NCI-H2107 (cell line): ENCODE measurements at regions not wholly inside any gene's neighbourhood (a gene's known extent, or its start where the extent isn't known, plus 50 kb on each side); places are given as distances from the start of the nearest gene placed in this dataset.
"Not testable (repeated sequence)": the region's sequence is repeated elsewhere in the genome, so short reads cannot be mapped to it uniquely, and the experiment has no call there.

Experiments used
- DNase-seq: peaks from one replicate; lab custom pipeline; 2025; lab: John Stamatoyannopoulos, UW

- DNase-seq = no peak
Measured at GRCh38 chr6:80922916-80923455, 816.5 kb downstream of the BCKDHB start.

GRCh38 chr6:80921861-80922460 is 815.5 kb downstream of the BCKDHB start:
- no peak for DNase-seq

GRCh38 chr6:80907831-80908230 is 801.4 kb downstream of the BCKDHB start:
- DNase-seq = no peak

GRCh38 chr6:80903711-80904110 is 797.2 kb downstream of the BCKDHB start:
- no peak for DNase-seq

- DNase-seq = no peak
Measured at GRCh38 chr6:80886475-80886874, 780.0 kb downstream of the BCKDHB start.

GRCh38 chr6:80872951-80873308 is 766.5 kb downstream of the BCKDHB start:
- DNase-seq = no peak

- DNase-seq = no peak
Measured at GRCh38 chr6:80872199-80872950, 765.9 kb downstream of the BCKDHB start.

GRCh38 chr6:80862756-80863155 is 756.3 kb downstream of the BCKDHB start:
- no peak for DNase-seq

GRCh38 chr6:80860107-80860506 is 753.6 kb downstream of the BCKDHB start:
- no peak for DNase-seq

- DNase-seq = not testable (repeated sequence)
Measured at GRCh38 chr6:80847973-80848372, 741.5 kb downstream of the BCKDHB start.

- DNase-seq = no peak
Measured at GRCh38 chr6:80832337-80832736, 725.9 kb downstream of the BCKDHB start.

- DNase-seq = no peak
Measured at GRCh38 chr6:80793411-80793810, 686.9 kb downstream of the BCKDHB start.

- no peak for DNase-seq
Measured at GRCh38 chr6:80792151-80792550, 685.7 kb downstream of the BCKDHB start.

- DNase-seq = no peak
Measured at GRCh38 chr6:80789912-80790570, 683.6 kb downstream of the BCKDHB start.

GRCh38 chr6:80783271-80783670 is 676.8 kb downstream of the BCKDHB start:
- DNase-seq = not testable (repeated sequence)

- DNase-seq = no peak
Measured at GRCh38 chr6:80771941-80772340, 665.5 kb downstream of the BCKDHB start.

- DNase-seq = no peak
Measured at GRCh38 chr6:80769106-80769505, 662.6 kb downstream of the BCKDHB start.

GRCh38 chr6:80767808-80768207 is 661.3 kb downstream of the BCKDHB start:
- DNase-seq = no peak

- no peak for DNase-seq
Measured at GRCh38 chr6:80744213-80744612, 637.7 kb downstream of the BCKDHB start.

GRCh38 chr6:80742481-80742880 is 636.0 kb downstream of the BCKDHB start:
- no peak for DNase-seq

GRCh38 chr6:80733641-80734040 is 627.2 kb downstream of the BCKDHB start:
- DNase-seq = no peak

GRCh38 chr6:80728830-80729229 is 622.4 kb downstream of the BCKDHB start:
- no peak for DNase-seq
